HEK293 (cell line): ENCODE measurements at regions not wholly inside any gene's neighbourhood (a gene's known extent, or its start where the extent isn't known, plus 50 kb on each side); places are given as distances from the start of the nearest gene placed in this dataset.

Experiments
- ATF2 ChIP-seq: fragments of 450-650 bp; formaldehyde crosslinking; IDR thresholded peaks from 2 replicates; pipeline ENCODE4 v1.5.1; 2016; ENCODE audit warnings: missing biosample characterization, missing genetic modification characterization, low read depth
- CTCF ChIP-seq: fragments of 450-650 bp; formaldehyde crosslinking; IDR thresholded peaks from 2 replicates; pipeline ENCODE4 v1.5.1; 2016; ENCODE audit warnings: missing biosample characterization, missing genetic modification characterization
- INSM2 ChIP-seq: fragments of 450-650 bp; formaldehyde crosslinking; IDR thresholded peaks from 2 replicates; pipeline ENCODE4 v1.5.1; 2016; ENCODE audit warnings: missing biosample characterization, missing genetic modification characterization
- REST ChIP-seq: fragments of 450-650 bp; formaldehyde crosslinking; IDR thresholded peaks from 2 replicates; pipeline ENCODE4 v1.5.1; 2016; ENCODE audit warnings: missing biosample characterization, missing genetic modification characterization
- WT1 ChIP-seq: fragments of 450-650 bp; formaldehyde crosslinking; IDR thresholded peaks from 2 replicates; pipeline ENCODE4 v1.5.1; 2016; ENCODE audit warnings: missing biosample characterization, missing genetic modification characterization
- YY2 ChIP-seq: fragments of 450-650 bp; formaldehyde crosslinking; IDR thresholded peaks from 2 replicates; pipeline ENCODE4 v1.5.1; 2016; ENCODE audit warnings: missing biosample characterization, missing genetic modification characterization
- ZBTB1 ChIP-seq: fragments of 450-650 bp; formaldehyde crosslinking; IDR thresholded peaks from 2 replicates; pipeline ENCODE4 v1.5.1; 2016; ENCODE audit warnings: missing biosample characterization, missing genetic modification characterization
- ZBTB10 ChIP-seq: fragments of 450-650 bp; formaldehyde crosslinking; IDR thresholded peaks from 2 replicates; pipeline ENCODE4 v1.5.1; 2016; ENCODE audit warnings: missing biosample characterization, missing genetic modification characterization
- ZNF335 ChIP-seq: fragments of 450-650 bp; formaldehyde crosslinking; conservative IDR thresholded peaks from 2 replicates; pipeline ENCODE4 v1.5.1; 2016; ENCODE audit warnings: missing biosample characterization, missing genetic modification characterization
- ZNF658 ChIP-seq: fragments of 450-650 bp; formaldehyde crosslinking; IDR thresholded peaks from 2 replicates; pipeline ENCODE4; 2016; ENCODE audit warnings: missing biosample characterization, missing genetic modification characterization

GRCh38 chr11:15775797-15776196, 580.5 kb downstream of the SOX6 start:
- TF ChIP-seq CTCF (no peak), ZNF335 (tag by site-specific recombination) (no peak), REST (tag by site-specific recombination) (no peak), ZNF658 (tag by site-specific recombination) (no peak), ATF2 (tag by site-specific recombination) (no peak), ZBTB1 (no peak), ZBTB10 (no peak), INSM2 (tag by site-specific recombination) (no peak), WT1 (tag by site-specific recombination) (no peak), YY2 (tag by site-specific recombination) (no peak)
